Panc1 (cell line): ENCODE measurements at regions not wholly inside any gene's neighbourhood (a gene's known extent, or its start where the extent isn't known, plus 50 kb on each side); places are given as distances from the start of the nearest gene placed in this dataset.

Source experiments
- ATAC-seq: fragments of 200-7000 bp; cut with Tn5 transposase; 2 replicates; pipeline ENCODE4 v1.9.1; 2020; ENCODE audit warnings: mild to moderate bottlenecking, moderate library complexity
- BruUV-seq: library from RNA; stranded (reverse); fragments of 400-500 nt; replicated peaks from 2 replicates; lab custom pipeline; 2021; lab: Mats Ljungman, UMichigan
- CTCF ChIA-PET: fragments of 300-600 bp; sonication (Branson Sonifier 250); formaldehyde crosslinking; loops from one replicate; lab custom pipeline; 2022; ENCODE audit warnings: antibody characterized with exemption; lab: Charles Lee
- POLR2A ChIA-PET: fragments of 300-600 bp; sonication (Branson Sonifier 250); formaldehyde crosslinking; loops from one replicate; lab custom pipeline; 2022; ENCODE audit warnings: antibody characterized with exemption; lab: Charles Lee
- DNase-seq: peaks from one replicate; pipeline ENCODE4 v3.0.0-alpha.2; 2010; ENCODE audit warnings: low read depth, low spot score
- H3K27ac ChIP-seq: 2 replicates; pipeline ENCODE4 v1.5.1; 2011; ENCODE audit warnings: mild to moderate bottlenecking, low read length, inconsistent platforms
- H3K27me3 ChIP-seq: fragments of 200-500 bp; sonication (Bioruptor generic); 2 replicates; pipeline ENCODE4 v1.6.0; 2014; ENCODE audit warnings: low read length, inconsistent platforms; ENCODE audit not compliant: control insufficient read depth, insufficient read depth
- H3K36me3 ChIP-seq: fragments of 200-500 bp; sonication (Bioruptor generic); 2 replicates; pipeline ENCODE4 v1.5.1; 2014; ENCODE audit warnings: inconsistent platforms, mild to moderate bottlenecking, low read length, moderate library complexity; ENCODE audit not compliant: control insufficient read depth, insufficient read depth
- H3K4me1 ChIP-seq: 2 replicates; pipeline ENCODE4 v1.5.1; 2011; ENCODE audit warnings: inconsistent platforms, mild to moderate bottlenecking, low read length, moderate library complexity; ENCODE audit not compliant: control insufficient read depth, insufficient read depth
- H3K4me3 ChIP-seq, 2 experiments: 2 replicates each; pipeline ENCODE4 v1.5.1; 2011 to 2012; ENCODE audit warnings: low read depth in 2 of 2, low read length in 2 of 2, mild to moderate bottlenecking in 2 of 2, inconsistent platforms in 1 of 2, moderate library complexity in 1 of 2
- H3K9me3 ChIP-seq: fragments of 200-500 bp; sonication (Bioruptor generic); 2 replicates; pipeline ENCODE4 v1.5.1; 2014; ENCODE audit warnings: low read depth, mild to moderate bottlenecking, inconsistent platforms, low read length, moderate library complexity; ENCODE audit not compliant: control insufficient read depth, insufficient read depth
- POLR2AphosphoS5 ChIP-seq: IDR thresholded peaks from 2 replicates; pipeline ENCODE4 v1.6.1; 2012; ENCODE audit warnings: mild to moderate bottlenecking, low read depth, low read length, moderate library complexity
- SIN3A ChIP-seq: IDR thresholded peaks from 2 replicates; pipeline ENCODE4 v1.6.1; 2012; ENCODE audit warnings: low read depth, mild to moderate bottlenecking, low read length, moderate library complexity, borderline replicate concordance; ENCODE audit not compliant: insufficient read depth
- TCF7L2 ChIP-seq: IDR thresholded peaks from 2 replicates; pipeline ENCODE4 v1.6.1; 2011; ENCODE audit warnings: mild to moderate bottlenecking, low read depth, low read length, inconsistent platforms
- in situ Hi-C: cut with HindIII; loops from 2 replicates; pipeline ENCODE4 v1.10.0; 2016; ENCODE audit warnings: low sequenced_read_pairs, low pct_unique_long_range_greater_than_20kb
- intact Hi-C: fragments of 100-400 bp; cut with micrococcal nuclease; formaldehyde crosslinking; loops from one replicate; pipeline ENCODE4 v1.10.0; 2022; ENCODE audit not compliant: unreplicated experiment
- TF ChIP-seq, protein P1 (sequence below): fragments of 450-650 bp; IDR thresholded peaks from 2 replicates; pipeline ENCODE4 v1.5.1; 2017; ENCODE audit warnings: mild to moderate bottlenecking
- TF ChIP-seq, protein P2 (sequence below), 2 experiments: IDR thresholded peaks; 2 replicates each; pipeline ENCODE4 v1.6.1; 2011 to 2012; ENCODE audit warnings: low read depth in 2 of 2, control low read depth in 1 of 2, low read length in 1 of 2, mild to moderate bottlenecking in 1 of 2, moderate library complexity in 1 of 2; ENCODE audit not compliant: insufficient read depth in 1 of 2

DNA sequence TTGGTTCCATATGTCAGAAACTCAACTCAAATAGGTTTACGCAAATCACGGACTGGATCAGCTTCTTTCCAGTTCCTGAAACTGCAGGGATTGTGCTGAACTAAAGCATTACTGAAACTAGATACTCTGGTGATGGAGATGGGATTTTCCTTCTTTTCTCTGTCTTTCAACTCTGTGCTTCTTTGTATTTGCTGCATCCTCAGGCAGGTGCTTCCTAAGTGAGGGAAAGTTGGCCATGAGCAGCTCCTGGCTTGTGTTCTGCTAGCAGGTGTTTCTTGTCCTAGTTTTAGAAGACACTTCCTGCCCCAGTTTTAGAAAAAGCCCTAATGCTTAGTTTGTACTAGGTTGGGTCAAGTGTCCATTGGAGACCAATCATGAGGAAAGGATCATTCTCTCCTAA, 86.7 kb upstream of the USP24 start:
- DNase-seq (no peak), ATAC-seq (no peak)
- Histone ChIP-seq H3K4me3 (no peak overlapping the region), H3K4me1 (no peaks in the 10 kb centered on the region), H3K27ac (no peak overlapping the region), H3K27me3 (no peaks in the 10 kb centered on the region), H3K36me3 (no peaks in the 10 kb centered on the region), H3K9me3 (no peaks in the 10 kb centered on the region)
- in situ Hi-C loops, result no loop called here
- CTCF ChIA-PET, result no interaction called here
- intact Hi-C loops, result no loop called here
- TF ChIP-seq SIN3A (no peak), TCF7L2 (no peak), POLR2AphosphoS5 (no peak)
- TF ChIP-seq, protein P1, sequence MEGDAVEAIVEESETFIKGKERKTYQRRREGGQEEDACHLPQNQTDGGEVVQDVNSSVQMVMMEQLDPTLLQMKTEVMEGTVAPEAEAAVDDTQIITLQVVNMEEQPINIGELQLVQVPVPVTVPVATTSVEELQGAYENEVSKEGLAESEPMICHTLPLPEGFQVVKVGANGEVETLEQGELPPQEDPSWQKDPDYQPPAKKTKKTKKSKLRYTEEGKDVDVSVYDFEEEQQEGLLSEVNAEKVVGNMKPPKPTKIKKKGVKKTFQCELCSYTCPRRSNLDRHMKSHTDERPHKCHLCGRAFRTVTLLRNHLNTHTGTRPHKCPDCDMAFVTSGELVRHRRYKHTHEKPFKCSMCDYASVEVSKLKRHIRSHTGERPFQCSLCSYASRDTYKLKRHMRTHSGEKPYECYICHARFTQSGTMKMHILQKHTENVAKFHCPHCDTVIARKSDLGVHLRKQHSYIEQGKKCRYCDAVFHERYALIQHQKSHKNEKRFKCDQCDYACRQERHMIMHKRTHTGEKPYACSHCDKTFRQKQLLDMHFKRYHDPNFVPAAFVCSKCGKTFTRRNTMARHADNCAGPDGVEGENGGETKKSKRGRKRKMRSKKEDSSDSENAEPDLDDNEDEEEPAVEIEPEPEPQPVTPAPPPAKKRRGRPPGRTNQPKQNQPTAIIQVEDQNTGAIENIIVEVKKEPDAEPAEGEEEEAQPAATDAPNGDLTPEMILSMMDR, result no peak
- TF ChIP-seq, protein P2, sequence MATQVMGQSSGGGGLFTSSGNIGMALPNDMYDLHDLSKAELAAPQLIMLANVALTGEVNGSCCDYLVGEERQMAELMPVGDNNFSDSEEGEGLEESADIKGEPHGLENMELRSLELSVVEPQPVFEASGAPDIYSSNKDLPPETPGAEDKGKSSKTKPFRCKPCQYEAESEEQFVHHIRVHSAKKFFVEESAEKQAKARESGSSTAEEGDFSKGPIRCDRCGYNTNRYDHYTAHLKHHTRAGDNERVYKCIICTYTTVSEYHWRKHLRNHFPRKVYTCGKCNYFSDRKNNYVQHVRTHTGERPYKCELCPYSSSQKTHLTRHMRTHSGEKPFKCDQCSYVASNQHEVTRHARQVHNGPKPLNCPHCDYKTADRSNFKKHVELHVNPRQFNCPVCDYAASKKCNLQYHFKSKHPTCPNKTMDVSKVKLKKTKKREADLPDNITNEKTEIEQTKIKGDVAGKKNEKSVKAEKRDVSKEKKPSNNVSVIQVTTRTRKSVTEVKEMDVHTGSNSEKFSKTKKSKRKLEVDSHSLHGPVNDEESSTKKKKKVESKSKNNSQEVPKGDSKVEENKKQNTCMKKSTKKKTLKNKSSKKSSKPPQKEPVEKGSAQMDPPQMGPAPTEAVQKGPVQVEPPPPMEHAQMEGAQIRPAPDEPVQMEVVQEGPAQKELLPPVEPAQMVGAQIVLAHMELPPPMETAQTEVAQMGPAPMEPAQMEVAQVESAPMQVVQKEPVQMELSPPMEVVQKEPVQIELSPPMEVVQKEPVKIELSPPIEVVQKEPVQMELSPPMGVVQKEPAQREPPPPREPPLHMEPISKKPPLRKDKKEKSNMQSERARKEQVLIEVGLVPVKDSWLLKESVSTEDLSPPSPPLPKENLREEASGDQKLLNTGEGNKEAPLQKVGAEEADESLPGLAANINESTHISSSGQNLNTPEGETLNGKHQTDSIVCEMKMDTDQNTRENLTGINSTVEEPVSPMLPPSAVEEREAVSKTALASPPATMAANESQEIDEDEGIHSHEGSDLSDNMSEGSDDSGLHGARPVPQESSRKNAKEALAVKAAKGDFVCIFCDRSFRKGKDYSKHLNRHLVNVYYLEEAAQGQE (IDR thresholded peaks at IDR 0.05; ENCODE audit: insufficient read depth in 1 of 2, low read depth in 2 of 2, low read length in 1 of 2), result no peak
- no TSS peak for BruUV-seq
- POLR2A ChIA-PET, result no interaction called here

DNA sequence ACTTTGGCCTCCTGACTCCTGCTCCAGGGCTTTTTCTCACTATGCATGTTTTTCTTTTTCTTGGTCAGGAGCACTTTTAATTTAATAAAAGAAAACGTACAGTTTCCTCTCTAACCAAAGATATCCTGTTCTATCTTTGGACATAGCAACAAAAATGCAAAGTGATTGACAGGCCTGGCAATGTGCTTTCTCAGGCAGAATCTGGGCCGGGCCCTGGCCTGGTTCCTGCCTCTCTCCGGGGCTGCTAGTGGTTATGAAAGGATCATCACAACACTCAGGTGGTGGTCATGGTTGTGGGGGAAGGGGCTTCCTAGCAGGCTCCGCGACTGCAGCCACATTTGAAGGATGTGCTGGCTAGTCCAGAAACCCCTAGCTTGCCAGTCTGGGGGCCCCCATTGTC, 85.8 kb upstream of the USP24 start:
- H3K27ac ChIP-seq, result no peak overlapping the region

More for the DNA sequence above, 85.8 kb upstream of the USP24 start:
- no peaks in the 10 kb centered on the region for H3K36me3 ChIP-seq
- H3K4me1 ChIP-seq, result no peaks in the 10 kb centered on the region
- TF ChIP-seq SIN3A (no peak), TCF7L2 (no peak), POLR2AphosphoS5 (no peak)
- TF ChIP-seq, protein P2 (IDR thresholded peaks at IDR 0.05; ENCODE audit: insufficient read depth in 1 of 2, low read depth in 2 of 2, low read length in 1 of 2), result no peak
- TF ChIP-seq, protein P1, result no peak
- H3K9me3 ChIP-seq, result no peaks in the 10 kb centered on the region
- no TSS peak for BruUV-seq
- in situ Hi-C loops, result no loop called here
- H3K4me3 ChIP-seq, result no peak overlapping the region
- ChIA-PET POLR2A (no interaction called here), CTCF (no interaction called here)
- H3K27me3 ChIP-seq, result no peaks in the 10 kb centered on the region
- DNase-seq (no peak), ATAC-seq (no peak)
- intact Hi-C loops, result no loop called here
